Rectal smooth muscle tissue (tissue), 1 donor: ENCODE measurements at regions not wholly inside any gene's neighbourhood (a gene's known extent, or its start where the extent isn't known, plus 50 kb on each side); places are given as distances from the start of the nearest gene placed in this dataset.

Experiments used
- H3K27ac ChIP-seq: one replicate; pipeline ENCODE4 v1.7.0; 2013; ENCODE audit warnings: low read depth, low read length, inconsistent platforms
- H3K27me3 ChIP-seq: one replicate; pipeline ENCODE4 v1.7.0; 2013; ENCODE audit warnings: low read length; ENCODE audit not compliant: control insufficient read depth, insufficient read depth
- H3K36me3 ChIP-seq: one replicate; pipeline ENCODE4 v1.7.0; 2013; ENCODE audit warnings: low read length; ENCODE audit not compliant: control insufficient read depth, insufficient read depth
- H3K4me1 ChIP-seq: one replicate; pipeline ENCODE4 v1.7.0; 2013; ENCODE audit warnings: low read length; ENCODE audit not compliant: control insufficient read depth, insufficient read depth
- H3K4me3 ChIP-seq: one replicate; pipeline ENCODE4 v1.7.0; 2013; ENCODE audit warnings: low read length
- H3K9ac ChIP-seq: one replicate; pipeline ENCODE4 v1.7.0; 2013; ENCODE audit warnings: low read length

- no peaks in the 10 kb centered on the region for H3K4me1 ChIP-seq
- no peak overlapping the region for H3K4me3 ChIP-seq
- H3K36me3 ChIP-seq, result no peaks in the 10 kb centered on the region
- no peak overlapping the region for H3K9ac ChIP-seq
- H3K27me3 ChIP-seq, result no peaks in the 10 kb centered on the region
- no peak overlapping the region for H3K27ac ChIP-seq
Observed at GRCh38 chr18:39776766-39777165, 2178.3 kb upstream of the PIK3C3 start.

GRCh38 chr18:39774957-39775598 is 2180.0 kb upstream of the PIK3C3 start:
- Histone ChIP-seq H3K4me3 (no peak overlapping the region), H3K4me1 (no peaks in the 10 kb centered on the region), H3K9ac (no peak overlapping the region), H3K36me3 (no peaks in the 10 kb centered on the region), H3K27me3 (no peaks in the 10 kb centered on the region), H3K27ac (no peak overlapping the region)

DNA sequence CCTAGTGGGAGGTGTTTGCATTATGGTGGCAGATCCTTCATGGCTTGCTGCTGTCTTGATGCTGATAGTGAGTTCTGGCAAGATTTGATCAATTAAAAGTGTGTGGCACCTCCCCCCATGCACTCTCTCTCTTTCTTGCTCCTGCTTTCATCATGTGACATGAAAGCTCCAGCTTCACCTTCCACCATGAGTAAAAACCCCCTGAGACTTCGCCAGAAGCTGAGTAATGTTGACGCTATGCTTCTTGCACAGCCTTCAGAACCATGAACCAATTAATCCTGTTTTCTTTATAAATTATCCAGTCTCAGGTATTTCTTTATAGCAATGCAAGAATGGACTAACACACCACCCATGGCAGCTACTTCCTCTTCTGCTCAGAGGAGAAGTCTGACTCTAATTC is 2181.4 kb upstream of the PIK3C3 start:
- H3K36me3 ChIP-seq, result no peaks in the 10 kb centered on the region
- H3K27ac ChIP-seq, result no peak overlapping the region
- no peaks in the 10 kb centered on the region for H3K4me1 ChIP-seq
- H3K9ac ChIP-seq, result no peak overlapping the region
- H3K27me3 ChIP-seq, result no peaks in the 10 kb centered on the region
- H3K4me3 ChIP-seq, result no peak overlapping the region

GRCh38 chr18:39772155-39772919 is 2182.7 kb upstream of the PIK3C3 start:
- Histone ChIP-seq H3K4me1 (no peaks in the 10 kb centered on the region), H3K27ac (no peak overlapping the region), H3K36me3 (no peaks in the 10 kb centered on the region), H3K9ac (no peak overlapping the region), H3K4me3 (no peak overlapping the region), H3K27me3 (no peaks in the 10 kb centered on the region)

GRCh38 chr18:39770399-39770798 is 2184.6 kb upstream of the PIK3C3 start:
- H3K9ac ChIP-seq, result no peak overlapping the region
- H3K27ac ChIP-seq, result no peak overlapping the region
- H3K4me1 ChIP-seq, result no peaks in the 10 kb centered on the region
- H3K27me3 ChIP-seq, result no peaks in the 10 kb centered on the region
- H3K36me3 ChIP-seq, result no peaks in the 10 kb centered on the region
- no peak overlapping the region for H3K4me3 ChIP-seq

GRCh38 chr18:39764873-39765272 is 2190.2 kb upstream of the PIK3C3 start:
- Histone ChIP-seq H3K36me3 (no peaks in the 10 kb centered on the region), H3K4me3 (no peak overlapping the region), H3K4me1 (no peaks in the 10 kb centered on the region), H3K9ac (no peak overlapping the region), H3K27ac (no peak overlapping the region), H3K27me3 (no peaks in the 10 kb centered on the region)

- Histone ChIP-seq H3K36me3 (no peaks in the 10 kb centered on the region), H3K27me3 (no peaks in the 10 kb centered on the region), H3K4me3 (no peak overlapping the region), H3K4me1 (no peaks in the 10 kb centered on the region), H3K9ac (no peak overlapping the region), H3K27ac (no peak overlapping the region)
Observed at GRCh38 chr18:39761273-39761672, 2193.8 kb upstream of the PIK3C3 start.

DNA sequence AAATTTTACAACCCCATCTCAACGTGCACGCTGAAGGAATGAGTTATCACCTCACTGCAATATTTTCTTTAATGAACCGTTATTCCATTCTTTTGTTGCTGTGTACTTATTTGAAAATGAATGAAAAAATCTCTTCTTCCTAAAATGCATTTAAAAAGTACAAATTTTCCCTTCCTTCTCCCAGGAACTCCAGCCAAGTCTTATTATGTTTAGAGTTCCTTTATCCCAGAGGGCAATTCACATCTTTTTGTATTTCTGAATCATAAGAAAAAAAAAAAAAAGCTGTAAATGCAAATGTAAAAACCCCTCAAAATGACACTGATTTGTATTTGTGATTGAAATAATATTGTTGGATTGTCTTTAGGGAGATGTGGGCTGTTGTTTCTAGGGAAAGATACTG is 2194.3 kb upstream of the CELF4 start:
- H3K27ac ChIP-seq, result no peak overlapping the region
- no peaks in the 10 kb centered on the region for H3K36me3 ChIP-seq
- no peaks in the 10 kb centered on the region for H3K4me1 ChIP-seq
- no peaks in the 10 kb centered on the region for H3K27me3 ChIP-seq
- H3K9ac ChIP-seq, result no peak overlapping the region
- no peak overlapping the region for H3K4me3 ChIP-seq

GRCh38 chr18:39753178-39753577 is 2187.6 kb upstream of the CELF4 start:
- Histone ChIP-seq H3K4me1 (no peaks in the 10 kb centered on the region), H3K4me3 (no peak overlapping the region), H3K27ac (no peak overlapping the region), H3K9ac (no peak overlapping the region), H3K27me3 (no peaks in the 10 kb centered on the region), H3K36me3 (no peaks in the 10 kb centered on the region)

- Histone ChIP-seq H3K36me3 (no peaks in the 10 kb centered on the region), H3K4me1 (no peaks in the 10 kb centered on the region), H3K4me3 (no peak overlapping the region), H3K9ac (no peak overlapping the region), H3K27ac (no peak overlapping the region), H3K27me3 (no peaks in the 10 kb centered on the region)
Observed at GRCh38 chr18:39752351-39752750, 2186.8 kb upstream of the CELF4 start.

DNA sequence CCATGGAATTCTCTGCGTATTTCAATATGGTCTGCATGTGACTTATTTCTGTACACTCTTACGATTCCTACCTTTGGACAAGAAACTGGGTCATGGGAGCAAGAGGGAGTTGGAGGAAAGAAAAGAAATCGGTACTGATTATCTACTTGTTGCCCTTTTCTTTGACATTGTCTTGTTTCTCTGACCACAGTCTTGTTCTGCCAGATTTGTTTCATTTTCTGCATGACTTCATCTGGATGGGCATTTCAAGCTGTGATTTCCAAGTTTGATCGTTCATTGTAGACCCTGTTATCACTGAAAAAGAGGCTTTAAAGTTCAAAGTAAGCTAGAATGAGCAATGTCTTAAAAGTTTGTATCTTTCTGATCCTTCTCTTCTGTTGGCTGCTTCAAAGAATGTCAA is 2186.3 kb upstream of the CELF4 start:
- Histone ChIP-seq H3K4me3 (no peak overlapping the region), H3K9ac (no peak overlapping the region), H3K4me1 (no peaks in the 10 kb centered on the region), H3K27me3 (no peaks in the 10 kb centered on the region), H3K36me3 (no peaks in the 10 kb centered on the region), H3K27ac (no peak overlapping the region)

- Histone ChIP-seq H3K4me3 (no peak overlapping the region), H3K27ac (no peak overlapping the region), H3K9ac (no peak overlapping the region), H3K4me1 (no peaks in the 10 kb centered on the region), H3K27me3 (no peaks in the 10 kb centered on the region), H3K36me3 (no peaks in the 10 kb centered on the region)
Observed at GRCh38 chr18:39751161-39751560, 2185.6 kb upstream of the CELF4 start.

- H3K27me3 ChIP-seq, result no peaks in the 10 kb centered on the region
- H3K9ac ChIP-seq, result no peak overlapping the region
- H3K27ac ChIP-seq, result no peak overlapping the region
- no peaks in the 10 kb centered on the region for H3K4me1 ChIP-seq
- H3K4me3 ChIP-seq, result no peak overlapping the region
- no peaks in the 10 kb centered on the region for H3K36me3 ChIP-seq
Observed at GRCh38 chr18:39749154-39749553, 2183.6 kb upstream of the CELF4 start.
